GM21786 (cell line): ENCODE measurements at regions not wholly inside any gene's neighbourhood (a gene's known extent, or its start where the extent isn't known, plus 50 kb on each side); places are given as distances from the start of the nearest gene placed in this dataset.
"Not testable (repeated sequence)": the region's sequence is repeated elsewhere in the genome, so short reads cannot be mapped to it uniquely, and the experiment has no call there.

Experiments used
- ATAC-seq: cut with Tn5 transposase; IDR thresholded peaks from one replicate; pipeline ENCODE4 v1.9.1; 2021; ENCODE audit not compliant: unreplicated experiment

GRCh38 chr13:43946281-43946680, 66.6 kb downstream of the LACC1 start:
- no peak for ATAC-seq

DNA sequence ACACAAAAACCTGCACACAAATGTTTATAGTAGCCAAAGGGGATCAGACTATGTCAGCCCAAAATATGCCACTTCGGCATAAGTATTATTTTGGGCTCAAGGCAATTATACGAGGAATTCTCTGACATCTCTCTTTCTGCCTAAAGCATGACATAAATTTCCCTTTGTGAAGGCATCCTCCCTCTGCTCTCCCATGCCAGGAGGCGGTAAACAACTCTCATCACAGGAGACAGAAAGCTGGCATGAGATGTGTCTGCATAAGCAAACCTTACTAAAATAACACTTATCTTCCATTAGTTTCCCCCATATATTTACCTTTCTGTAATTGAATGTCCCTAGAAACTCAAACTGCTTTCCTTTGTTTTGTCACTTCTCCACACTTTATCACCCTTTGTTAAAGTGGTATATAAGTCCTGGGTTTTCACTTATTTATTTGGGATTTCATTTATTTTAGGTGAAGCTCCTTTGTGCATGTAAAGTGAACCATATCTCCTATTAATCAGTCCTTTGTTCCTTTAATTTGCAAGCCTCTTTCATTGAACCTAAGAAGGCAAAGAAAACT, 68.3 kb downstream of the LACC1 start:
- no peak for ATAC-seq

GRCh38 chr13:43953370-43953769, 73.7 kb downstream of the LACC1 start:
- no peak for ATAC-seq

GRCh38 chr13:43956975-43957374, 77.3 kb downstream of the LACC1 start:
- ATAC-seq, result not testable (repeated sequence)

DNA sequence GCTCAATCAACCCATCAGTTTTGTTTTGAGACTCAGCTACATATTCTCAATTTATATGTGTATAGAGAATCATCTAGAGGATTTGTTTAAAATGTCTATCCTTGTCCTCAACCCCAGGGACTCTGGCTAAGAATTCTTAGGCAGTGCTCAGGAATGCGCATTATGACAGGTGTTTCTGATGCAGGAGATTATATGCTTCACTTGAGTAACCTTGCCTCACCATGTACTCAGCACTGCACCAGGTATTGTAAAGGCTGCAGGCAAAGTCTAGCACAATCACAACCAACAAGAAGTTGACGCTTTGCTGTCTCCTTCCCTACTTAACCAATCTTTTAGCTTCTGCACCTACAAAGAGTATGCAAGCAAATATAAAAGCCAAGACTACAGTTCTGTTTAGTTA, 79.6 kb downstream of the LACC1 start:
- ATAC-seq, result no peak

GRCh38 chr13:43961909-43962308, 82.2 kb downstream of the LACC1 start:
- ATAC-seq, result no peak

GRCh38 chr13:43963726-43964125, 84.0 kb downstream of the LACC1 start:
- ATAC-seq, result no peak

GRCh38 chr13:43964698-43965458, 85.2 kb downstream of the LACC1 start:
- ATAC-seq, result no peak

DNA sequence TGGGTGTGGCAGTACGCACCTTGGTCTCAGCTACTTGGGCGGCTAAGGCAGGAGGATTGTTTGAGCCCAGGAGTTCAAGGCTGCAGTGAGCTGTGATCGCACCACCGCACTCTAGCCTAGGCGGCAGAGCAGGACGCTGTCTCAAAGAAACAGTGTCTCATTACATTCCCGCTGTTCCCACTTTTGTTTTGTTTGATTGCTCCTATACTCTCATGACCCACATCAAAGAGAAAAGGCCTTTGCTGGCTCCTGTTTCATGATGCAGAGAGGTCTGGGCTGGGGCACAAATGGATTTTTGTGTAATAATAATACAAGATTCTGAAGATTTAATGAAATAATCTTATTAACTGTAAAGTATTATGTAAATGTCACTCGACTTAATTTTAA, 85.7 kb downstream of the LACC1 start:
- no peak for ATAC-seq

- ATAC-seq, result not testable (repeated sequence)
Measured at GRCh38 chr13:43968251-43968942, 88.7 kb downstream of the LACC1 start.

DNA sequence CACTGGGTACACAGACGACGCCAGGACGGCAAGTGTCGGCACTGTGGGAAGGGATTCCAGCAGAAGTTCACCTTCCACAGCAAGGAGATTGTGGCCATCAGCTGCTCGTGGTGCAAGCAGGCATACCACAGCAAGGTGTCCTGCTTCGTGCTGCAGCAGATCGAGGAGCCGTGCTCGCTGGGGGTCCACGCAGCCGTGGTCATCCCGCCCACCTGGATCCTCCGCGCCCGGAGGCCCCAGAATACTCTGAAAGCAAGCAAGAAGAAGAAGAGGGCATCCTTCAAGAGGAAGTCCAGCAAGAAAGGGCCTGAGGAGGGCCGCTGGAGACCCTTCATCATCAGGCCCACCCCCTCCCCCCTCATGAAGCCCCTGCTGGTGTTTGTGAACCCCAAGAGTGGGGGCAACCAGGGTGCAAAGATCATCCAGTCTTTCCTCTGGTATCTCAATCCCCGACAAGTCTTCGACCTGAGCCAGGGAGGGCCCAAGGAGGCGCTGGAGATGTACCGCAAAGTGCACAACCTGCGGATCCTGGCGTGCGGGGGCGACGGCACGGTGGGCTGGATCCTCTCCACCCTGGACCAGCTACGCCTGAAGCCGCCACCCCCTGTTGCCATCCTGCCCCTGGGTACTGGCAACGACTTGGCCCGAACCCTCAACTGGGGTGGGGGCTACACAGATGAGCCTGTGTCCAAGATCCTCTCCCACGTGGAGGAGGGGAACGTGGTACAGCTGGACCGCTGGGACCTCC, 89.4 kb downstream of the LACC1 start:
- not testable (repeated sequence) for ATAC-seq

DNA sequence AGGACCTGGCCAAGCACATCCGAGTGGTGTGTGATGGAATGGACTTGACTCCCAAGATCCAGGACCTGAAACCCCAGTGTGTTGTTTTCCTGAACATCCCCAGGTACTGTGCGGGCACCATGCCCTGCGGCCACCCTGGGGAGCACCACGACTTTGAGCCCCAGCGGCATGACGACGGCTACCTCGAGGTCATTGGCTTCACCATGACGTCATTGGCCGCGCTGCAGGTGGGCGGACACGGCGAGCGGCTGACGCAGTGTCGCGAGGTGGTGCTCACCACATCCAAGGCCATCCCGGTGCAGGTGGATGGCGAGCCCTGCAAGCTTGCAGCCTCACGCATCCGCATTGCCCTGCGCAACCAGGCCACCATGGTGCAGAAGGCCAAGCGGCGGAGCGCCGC, 90.2 kb downstream of the LACC1 start:
- not testable (repeated sequence) for ATAC-seq

GRCh38 chr13:43970520-43971242, 91.0 kb downstream of the LACC1 start:
- ATAC-seq, result not testable (repeated sequence)

- not testable (repeated sequence) for ATAC-seq
Measured at GRCh38 chr13:43971324-43971723, 91.6 kb downstream of the LACC1 start.

- ATAC-seq, result no peak
Measured at GRCh38 chr13:43977911-43978310, 98.2 kb downstream of the LACC1 start.

DNA sequence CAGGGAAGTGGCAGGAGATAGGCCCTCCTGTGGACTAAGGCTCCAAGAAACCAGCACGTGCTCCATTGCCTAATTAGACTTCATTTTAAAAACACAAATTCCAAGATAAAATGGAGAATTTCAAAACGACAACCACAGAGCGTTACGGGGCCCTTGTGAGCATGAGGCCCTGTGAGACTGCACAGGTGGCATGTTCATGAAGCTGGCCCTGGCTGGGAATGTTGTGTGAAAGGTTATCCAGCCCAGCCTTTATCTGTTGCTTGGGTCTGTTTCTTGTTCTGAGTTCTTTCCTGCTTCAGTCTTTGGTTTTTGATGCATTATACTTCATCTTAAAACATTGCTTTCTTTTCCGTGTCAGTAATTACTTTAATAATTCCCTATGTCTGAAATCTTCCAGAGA, 99.0 kb downstream of the LACC1 start:
- no peak for ATAC-seq

DNA sequence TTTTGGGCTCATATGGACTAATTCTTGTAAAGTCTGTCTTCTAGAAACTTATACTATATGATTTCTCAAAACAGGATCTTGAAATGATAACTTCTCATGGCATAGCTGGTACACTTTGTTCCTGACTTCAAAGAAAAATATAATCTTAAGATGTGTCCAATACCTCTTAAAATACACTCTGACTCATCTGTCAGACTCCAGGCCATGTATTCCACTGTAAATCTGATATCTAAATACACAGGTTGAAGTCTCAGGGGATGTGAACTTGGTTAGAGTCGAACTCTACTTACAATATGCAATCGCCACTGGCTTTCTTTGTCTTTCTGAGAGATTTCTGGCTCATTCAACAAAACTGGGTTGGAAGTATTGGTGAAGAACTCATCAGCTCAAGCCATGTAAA, 99.8 kb downstream of the LACC1 start:
- ATAC-seq, result no peak

DNA sequence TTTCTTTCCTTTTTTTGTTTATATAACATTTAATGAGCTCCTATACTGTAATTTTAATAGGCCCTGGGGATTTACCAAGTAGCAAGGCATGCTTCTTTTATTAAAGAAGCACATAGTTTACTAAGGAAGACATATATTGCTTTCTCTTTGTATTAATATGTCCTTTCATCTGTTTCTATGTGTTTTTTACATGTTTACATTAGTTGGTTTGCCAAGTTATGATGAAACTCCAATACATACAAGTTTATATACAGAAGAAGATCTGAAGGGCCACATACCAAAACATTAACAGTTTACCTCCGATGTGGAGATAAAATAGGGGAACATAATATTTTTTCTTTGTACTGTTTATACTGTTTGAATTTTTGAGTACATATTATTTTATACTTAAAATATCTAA, 100.9 kb downstream of the LACC1 start:
- ATAC-seq, result no peak

DNA sequence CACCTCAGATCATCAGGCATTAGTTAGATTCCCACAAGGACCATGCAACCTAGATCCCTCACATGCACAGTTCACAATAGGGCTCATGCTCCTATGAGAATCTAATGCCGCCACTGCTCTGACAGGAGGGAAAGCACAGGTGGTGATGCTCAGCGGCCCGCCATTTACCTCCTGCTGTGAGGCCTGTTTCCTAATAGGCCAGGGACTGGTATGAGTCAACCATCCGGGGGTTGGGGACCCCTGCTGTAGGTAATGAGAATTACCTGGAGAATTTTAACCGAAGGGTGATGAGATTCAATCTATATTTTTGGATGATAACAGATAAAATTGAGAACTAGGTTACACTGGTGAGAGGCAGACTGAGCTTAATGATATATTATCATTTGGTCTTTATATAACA, 101.4 kb downstream of the LACC1 start:
- ATAC-seq, result no peak

- no peak for ATAC-seq
Measured at GRCh38 chr13:43981512-43982301, 102.0 kb downstream of the LACC1 start.
